GM18861 (cell line): ENCODE measurements at regions not wholly inside any gene's neighbourhood (a gene's known extent, or its start where the extent isn't known, plus 50 kb on each side); places are given as distances from the start of the nearest gene placed in this dataset.
"Not testable (repeated sequence)": the region's sequence is repeated elsewhere in the genome, so short reads cannot be mapped to it uniquely, and the experiment has no call there.

Experiments
- ATAC-seq: cut with Tn5 transposase; IDR thresholded peaks from one replicate; pipeline ENCODE4 v1.9.1; 2021; ENCODE audit not compliant: unreplicated experiment

DNA sequence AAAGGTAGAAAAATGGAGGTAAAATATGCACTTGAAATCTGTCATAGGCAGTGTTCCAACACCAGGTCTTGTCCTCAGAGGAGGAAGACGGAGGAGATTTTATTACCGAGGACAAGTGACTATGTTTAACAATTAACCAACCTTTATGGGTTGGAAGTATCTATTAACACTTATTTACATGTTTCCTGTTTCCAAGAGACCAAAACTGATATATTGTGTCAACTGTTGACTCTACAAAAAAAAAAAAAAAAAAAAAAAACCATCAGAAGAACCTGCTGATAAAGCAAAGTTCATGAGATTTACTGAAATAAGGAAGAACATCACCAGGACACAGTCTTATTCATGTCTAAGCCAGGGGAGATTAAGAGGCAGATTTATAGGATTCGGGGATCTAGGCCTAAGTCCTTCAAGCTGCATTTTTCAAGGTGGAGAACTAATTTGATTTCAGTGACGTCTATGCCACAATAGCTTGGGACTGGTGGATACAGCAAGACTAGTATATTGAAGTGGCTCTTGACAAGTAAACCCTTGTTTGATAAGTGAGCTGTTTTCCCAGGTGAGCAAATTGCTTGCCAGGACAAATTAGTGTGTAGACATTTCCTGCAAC is 126.6 kb upstream of the NAA20 start:
- no peak for ATAC-seq

DNA sequence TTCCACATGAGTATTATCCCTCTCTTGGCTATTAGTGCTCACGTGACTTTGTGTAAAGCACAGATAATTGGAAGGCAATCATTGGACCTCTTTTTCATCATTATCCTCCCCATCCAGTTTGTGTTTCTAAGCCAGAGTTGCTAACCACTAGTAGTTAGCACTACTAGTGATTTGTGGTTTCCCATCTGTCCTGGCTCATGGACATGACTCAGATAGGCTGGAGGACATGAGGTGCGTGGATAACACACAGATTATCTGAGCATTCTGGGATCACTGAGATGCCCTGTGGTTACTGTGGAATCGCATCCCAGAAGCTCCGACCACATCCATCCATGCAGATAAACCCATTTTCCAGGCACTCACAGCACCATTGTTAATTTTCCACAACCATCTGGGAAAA is 123.8 kb upstream of the NAA20 start:
- no peak for ATAC-seq

DNA sequence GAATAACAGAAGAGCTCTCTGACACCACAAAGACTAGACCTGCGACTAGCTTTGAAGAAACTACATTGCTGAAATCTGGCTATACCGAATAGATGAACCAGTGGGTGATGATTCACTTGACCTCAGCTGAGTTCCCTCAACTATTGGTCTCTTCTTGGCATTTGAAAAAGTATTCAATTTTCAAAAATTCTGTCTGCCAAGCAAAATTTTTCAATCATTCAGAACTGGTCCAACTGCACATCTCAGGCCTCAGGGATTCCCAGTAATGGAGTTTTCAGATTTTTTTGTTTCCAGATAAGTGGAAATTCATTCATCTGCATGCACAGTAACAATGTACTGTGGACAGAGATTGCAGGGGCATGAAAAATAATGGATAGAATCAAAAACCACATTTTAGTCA is 121.4 kb upstream of the NAA20 start:
- no peak for ATAC-seq

DNA sequence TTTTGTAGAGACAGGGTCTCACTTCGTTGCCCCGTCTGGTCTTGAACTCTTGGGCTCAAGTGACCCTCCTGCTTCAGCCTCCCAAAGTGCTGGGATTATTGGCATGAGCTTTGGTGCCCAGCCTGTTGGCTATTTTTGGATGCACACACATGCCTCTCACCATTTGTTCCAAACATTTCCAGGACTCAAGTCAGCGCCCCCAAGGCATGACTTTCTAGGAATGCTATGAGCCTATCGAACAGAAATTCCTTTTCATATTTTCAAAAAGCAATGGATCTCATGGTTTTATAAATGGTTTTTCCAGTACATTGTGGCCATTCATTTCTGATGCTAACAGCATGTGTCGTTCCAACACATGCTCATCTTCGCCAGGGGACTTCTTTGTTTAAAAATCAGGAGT is 119.3 kb upstream of the NAA20 start:
- ATAC-seq, result no peak

DNA sequence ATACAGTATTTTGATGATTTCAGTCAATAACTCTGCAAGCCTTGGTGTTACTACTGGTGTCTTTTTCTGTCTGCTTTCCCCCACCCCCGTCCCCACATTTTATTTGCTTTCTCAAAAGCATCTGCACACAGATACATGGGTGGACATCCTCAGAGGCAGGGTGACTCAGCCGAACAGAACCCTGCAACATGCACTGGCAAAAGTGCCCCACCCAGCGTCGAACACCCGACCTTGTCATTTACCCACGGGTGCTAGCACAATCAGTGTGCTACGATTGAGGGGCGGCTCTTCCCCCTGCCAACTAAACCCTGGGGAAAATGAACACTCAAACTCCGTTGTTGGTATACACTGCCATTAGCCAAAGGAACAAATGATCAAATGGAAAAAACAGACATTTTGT is 115.9 kb upstream of the NAA20 start:
- no peak for ATAC-seq

DNA sequence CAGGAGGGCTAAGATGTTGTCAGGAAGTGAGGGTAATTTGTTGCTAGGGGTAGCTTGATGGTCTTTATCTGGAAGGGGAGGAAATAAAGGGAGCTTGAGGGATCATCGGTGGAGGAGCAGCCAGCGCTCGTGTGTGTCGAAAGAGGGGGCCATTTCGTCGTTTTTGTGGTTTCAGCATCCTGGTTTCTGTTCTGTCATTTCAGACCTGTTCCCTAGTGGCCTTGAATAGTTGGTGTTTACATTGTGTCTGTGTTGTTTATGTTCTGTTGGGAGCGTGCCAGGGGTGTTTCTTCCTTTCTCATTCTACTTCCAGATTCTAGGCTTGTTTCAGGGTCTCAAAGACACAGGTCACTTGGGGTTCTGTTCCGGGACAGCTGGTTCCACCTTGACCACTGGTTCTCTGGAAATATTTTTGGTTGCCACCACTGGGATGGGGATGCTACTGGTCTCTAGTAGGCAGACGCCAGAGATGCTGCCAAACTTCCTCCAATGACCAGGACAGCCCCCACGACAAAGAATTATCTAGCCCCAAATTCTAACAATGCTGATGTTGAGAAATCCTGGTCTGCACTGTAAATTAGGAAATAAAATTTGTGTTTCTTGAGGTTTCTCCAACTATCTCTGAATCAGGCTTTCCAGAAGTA is 113.9 kb upstream of the NAA20 start:
- ATAC-seq, result peak; percentile 51

DNA sequence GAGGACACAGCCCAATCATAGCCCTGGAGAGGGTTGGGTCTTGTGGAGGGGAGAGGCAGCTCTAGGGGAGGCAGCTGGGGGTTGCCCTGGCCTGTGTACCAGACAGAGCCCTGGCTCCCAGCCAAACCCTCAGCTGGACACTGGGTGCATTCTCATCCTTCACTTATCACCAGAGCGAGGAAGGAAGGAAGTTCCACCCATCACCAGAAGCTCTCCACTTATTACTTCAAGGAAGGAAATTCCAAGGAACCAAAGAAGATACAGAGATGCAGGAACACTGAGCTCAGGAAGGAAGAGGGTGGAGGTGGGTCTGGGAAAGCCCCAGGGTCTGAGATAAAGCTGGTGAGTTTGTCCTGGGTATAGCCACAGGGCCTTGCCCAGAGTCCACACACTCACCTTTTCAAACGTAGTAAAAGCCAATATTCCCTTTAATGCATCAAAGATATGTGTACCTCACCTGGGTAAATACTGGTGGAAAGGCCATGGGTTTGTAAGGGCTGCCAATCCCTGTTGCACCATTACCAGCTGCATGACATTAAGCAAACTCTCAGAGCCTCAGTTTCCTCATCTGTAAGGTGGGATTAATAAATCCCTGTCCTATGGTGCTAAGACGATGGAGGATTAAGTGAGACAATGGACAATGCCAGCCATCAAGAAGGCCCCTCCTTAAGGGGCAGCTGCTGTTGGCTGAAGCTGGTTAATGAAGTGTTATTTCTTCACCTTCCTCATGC is 109.7 kb upstream of the NAA20 start:
- ATAC-seq, result no peak

DNA sequence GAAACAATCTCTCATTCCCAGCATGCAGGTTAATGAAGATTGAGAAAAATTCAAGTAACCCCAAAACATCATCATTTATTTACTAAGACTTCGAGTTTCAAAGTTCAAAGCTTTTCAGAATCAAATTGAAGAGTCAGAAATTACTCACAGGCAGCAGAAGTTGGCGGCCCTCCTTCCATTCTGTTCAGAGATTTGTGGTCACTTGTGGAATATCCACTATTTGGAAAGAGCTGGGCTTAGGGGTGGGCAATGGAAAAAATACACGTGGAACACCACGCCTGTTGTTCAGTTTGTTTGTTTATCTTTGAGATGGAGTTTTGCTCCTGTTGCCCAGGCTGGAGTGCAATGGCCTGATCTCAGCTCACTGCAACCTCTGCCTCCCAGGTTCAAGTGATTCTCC is 108.6 kb upstream of the NAA20 start:
- ATAC-seq, result no peak

DNA sequence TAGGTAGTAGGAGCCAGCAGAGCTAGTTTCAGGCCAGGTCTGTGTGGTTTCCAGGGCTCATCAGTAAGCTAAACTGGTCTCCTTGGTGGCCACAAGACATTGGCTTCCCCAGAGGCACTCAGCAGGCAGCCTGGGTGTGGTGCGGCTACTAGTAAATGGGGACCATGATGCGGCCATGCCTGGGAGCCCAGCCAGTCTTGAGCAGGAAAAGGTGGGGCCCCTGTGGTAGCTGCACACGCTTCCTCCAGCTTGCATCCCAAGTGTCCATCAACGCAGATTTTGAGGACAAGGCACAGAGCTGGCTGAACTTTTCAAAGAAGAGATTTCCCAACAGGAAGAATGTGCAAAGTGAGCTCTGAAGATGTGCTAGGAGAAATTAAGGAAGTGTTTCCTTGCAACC is 107.4 kb upstream of the NAA20 start:
- ATAC-seq, result no peak

DNA sequence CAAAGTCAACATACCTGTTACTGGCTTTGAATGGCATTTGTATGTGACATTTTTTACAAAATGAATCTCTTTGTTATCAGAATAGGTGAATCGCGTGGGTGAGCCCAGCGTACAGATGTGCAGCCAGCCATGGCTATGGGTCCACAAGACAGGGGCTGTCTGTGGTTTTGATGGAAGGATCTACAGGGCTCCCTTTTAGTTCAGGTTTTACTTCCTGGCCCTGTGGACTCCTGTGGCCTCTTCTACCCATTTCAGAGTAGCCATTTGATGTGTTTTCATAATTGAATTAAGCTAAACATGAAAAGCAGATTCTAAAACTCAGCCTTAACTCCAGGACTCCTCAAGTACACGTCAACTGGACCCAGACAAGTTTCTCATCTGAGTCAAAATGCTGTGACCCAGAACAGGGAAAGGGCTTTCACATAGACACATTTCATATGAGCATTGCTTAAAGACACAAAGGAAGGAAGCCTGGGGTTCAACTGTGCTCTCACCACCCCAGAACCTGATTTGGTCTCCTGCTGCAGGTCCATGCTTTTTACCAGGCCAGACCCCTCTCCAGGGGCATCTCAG is 105.3 kb upstream of the NAA20 start:
- no peak for ATAC-seq

DNA sequence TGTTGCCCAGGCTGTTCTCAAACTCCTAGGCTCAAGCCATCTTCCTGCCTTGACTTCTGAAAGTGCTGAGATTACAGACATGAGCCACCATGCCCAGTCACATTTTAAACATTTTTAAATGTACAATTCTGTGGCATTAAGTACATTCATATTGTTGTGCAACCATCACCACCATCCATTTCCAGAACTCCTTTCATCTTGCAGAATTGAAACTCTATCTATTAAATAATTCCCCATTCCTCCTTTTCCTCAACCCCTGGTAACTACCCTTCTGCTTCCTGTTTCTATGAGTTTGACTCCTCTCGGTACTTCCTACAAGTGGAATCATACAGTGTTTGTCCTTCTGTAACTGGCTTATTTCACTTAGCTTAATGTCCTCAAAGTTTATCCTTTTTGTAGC is 103.8 kb upstream of the NAA20 start:
- ATAC-seq, result no peak

DNA sequence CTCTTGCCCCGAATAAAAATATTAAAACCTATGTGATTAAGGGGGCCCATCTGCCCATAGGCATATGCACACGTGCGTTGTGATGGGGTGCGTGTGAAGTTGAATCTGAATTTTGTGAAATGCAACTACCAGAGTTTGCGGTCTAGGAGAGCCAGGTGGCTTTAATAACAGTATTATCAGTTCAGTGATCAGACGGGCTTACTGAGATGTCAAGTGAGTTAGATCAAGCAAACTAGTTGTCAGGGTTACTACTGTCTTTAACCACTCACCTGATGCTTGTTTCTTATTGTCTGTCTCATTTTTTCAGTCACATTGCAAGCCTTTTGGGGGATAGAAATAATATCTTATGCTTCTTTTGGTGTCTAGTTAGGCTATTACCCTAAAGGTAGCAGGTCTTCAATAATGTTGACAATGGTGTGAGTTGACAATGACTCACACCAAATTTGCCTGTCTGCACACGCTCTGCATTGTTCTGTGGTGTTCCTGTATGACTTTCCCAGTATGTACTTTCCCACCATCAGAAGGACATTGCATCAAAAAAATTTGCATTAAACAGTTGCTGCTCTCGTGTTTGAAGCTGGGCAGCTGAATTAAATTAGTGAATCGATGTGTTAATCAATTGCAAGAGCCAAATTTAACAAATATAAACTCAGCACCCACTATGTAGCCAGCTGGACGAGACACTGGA is 103.1 kb upstream of the NAA20 start:
- no peak for ATAC-seq

DNA sequence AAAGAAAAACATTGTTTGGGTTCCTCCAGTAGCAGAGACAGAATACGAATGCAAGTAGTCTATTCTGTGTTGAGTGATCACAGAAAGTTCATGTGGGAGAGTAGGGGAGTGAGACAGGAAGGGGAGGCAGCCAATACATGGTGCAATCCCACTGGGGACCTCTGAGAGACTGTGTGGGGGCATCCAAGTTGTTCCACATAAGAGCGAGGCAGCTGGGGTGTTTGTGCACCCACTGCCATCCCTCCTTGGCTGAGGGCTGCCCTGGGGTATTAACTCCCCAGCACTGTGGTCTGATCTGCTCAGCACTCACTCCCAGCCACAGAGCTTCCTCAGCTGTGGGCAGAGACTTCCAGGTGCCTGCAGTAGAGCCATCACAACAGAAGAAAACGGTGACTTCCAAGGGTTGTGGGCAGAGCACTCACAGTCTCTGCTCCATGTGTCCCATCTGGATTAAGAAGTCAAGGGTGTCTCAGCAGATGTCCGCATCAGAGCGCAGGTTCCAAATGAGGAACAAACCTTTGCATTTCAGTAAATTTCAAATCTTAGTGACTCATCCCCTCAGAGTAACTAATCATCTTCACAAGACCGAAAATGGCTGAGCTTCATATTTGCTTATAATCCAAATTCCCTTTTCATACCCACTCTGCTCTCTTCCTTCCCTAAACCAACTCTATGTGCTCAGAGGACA is 101.9 kb upstream of the NAA20 start:
- ATAC-seq, result no peak

DNA sequence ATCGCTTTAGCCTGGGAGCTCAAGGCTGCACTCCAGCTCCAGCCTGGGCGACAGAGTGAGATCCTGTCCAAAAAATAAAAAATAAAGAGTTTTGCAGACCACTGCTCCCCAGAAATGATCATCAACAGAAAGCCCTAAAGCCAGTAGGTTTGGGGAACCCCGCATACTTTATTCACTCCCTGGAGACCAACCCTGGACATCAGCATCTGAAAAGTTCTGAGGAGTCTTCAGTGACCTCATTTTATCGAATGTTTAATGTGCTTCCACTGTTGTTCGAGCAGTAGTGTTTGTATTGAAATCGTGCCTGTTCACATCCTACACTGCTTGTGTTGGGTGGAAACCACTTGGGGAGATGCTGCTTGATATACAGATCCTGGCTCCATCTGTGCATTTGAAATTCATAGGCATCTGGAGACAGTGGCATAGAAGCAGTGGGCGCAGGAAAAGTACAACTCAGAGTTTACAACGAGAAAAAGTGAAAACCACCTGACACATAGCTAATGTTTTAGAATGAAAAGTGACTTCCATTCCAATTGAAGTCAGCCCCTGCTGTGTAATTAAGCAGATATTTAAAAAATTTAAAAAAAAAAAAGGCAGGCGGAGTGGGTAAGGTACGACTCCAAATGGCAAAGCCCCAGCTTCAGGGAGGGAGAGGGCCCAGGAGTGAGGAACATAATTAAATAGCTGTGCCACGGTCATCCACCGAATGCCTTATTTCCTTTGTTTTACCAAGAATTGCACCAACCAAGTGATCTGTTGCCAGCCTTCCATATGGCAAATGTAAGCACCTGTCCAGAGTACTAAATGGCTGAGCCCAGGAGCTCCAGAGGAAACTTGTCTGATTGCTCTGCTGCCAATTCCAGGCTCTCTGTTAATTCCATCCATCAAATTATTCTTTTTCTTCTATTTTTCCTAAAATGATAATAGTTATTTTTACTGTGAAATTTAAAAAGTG is 100.4 kb upstream of the NAA20 start:
- ATAC-seq, result no peak

DNA sequence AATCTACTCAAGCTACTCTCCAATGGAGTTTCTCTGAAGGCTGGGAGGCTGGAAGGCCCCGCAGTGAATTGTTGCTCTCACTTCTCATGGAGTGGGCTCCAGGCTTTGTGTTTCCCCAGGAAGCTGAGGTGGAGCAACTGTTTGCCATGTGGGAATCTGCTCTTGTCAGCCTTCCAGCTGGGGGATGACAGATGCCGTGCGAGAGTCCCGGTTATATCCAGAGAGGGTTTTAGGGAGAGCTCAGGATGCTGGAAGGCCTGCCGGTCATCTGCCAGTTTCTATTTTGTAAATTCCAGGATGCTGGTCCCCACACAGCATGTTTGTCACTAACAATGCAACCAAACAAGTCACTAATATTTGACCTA is 98.2 kb upstream of the NAA20 start:
- no peak for ATAC-seq

DNA sequence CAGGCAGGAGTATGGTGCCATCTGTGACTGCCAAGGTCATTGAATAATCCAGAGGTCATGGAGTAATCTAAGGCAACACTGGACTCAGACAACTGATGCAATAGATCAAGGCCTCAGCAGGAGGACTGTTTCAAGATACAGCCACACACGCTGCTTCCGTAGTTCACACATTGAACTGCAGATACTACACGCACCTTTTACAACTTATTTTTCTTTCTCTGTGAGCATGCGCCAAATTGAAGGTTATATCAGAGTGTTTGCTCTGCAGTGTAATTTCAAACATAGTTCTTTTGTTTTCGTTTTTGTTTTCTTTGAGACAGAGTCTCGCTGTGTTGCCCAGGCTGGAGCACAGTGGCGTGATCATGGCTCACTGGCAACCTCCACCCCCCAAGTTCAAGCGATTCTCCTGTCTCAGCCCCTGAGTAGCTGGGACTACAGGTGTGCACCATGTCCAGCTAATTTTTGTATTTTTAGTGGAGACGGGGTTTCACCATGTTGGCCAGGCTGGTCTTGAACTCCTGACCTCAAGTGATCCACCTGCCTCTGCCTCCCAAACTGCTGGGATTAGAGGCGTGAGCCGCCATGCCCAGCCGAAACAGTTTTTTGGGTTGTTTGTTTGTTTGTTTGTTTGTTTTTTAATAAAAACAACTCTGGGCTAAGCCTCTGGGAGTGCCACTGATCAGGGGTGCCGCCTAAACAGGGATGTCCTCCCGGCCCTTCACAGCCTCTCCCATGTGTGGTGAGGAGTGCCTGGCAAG is 96.6 kb upstream of the NAA20 start:
- ATAC-seq, result no peak

DNA sequence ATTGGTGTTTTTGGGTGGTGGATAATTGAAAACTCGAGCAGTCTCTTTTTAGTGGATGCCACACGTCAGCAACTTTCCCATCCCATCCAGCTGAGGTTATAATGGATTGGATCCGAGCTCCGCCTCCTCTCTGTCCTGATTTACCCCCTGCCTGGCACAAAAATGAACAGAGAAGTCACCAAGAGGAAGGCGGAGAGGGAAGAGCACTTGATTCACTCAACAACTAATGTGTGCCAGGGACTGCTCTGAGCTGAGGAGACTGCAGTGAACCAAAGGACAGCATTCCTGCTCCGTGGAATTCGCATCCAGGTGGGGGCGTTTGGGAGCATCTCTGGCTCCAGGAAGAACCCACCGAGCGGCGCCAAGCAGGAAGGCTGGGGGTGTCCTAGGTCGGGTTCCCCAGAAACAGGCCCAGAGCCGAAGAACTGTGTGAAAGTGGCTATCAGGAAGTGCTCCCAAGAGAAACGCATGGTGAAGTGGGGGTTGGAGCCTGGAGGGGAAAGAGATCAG is 95.8 kb upstream of the NAA20 start:
- ATAC-seq, result no peak

DNA sequence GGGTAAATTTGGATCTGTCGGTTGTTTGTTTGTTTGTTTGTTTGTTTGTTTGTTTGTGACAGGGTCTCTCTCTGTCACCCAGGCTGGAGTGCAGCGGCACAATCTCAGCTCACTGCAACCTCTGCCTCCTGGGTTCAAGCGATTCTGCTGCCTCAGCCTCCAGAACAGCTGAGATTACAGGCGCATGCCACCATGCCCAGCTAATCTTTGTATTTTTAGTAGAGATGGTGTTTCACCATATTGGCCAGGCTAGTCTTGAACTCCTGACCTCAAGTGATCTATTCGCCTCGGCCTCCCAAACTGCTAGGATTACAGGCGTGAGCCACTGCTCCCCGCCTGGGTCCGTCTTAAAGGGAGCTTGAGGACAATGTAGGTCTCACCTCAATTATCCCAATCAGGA is 95.3 kb upstream of the NAA20 start:
- ATAC-seq, result not testable (repeated sequence)

DNA sequence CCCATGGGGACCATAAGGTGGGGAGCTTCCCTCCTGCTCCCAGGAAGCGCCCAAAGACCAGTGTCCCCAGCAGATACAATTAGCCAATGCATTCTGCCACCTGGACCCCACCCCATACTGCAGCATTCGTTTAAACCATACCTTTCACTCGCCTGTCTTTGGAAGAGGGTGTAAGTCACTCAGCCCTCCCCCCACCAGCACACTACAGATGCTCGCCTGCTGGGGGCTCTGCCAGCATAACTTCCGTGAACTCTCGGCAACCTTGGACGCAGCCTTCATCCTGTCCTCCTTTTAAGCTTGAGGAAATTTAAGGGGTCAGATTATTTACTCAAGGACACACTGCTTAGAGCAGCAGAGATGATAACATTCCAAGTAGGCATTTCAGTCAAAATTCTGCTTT is 94.4 kb upstream of the NAA20 start:
- no peak for ATAC-seq
